H1 (cell line): ENCODE measurements at regions not wholly inside any gene's neighbourhood (a gene's known extent, or its start where the extent isn't known, plus 50 kb on each side); places are given as distances from the start of the nearest gene placed in this dataset.

ENCODE experiments used
- GABPA ChIP-seq: IDR thresholded peaks from 2 replicates; pipeline ENCODE4 v1.6.1; 2011; ENCODE audit warnings: mild to moderate bottlenecking, low read length, moderate library complexity, borderline replicate concordance; ENCODE audit not compliant: insufficient read depth

- no peak for TF ChIP-seq GABPA
Measured at GRCh38 chr3:106399761-106400160, 530.9 kb upstream of the CBLB start (continued).
